ENCODE measurements at regions not wholly inside any gene's neighbourhood (a gene's known extent, or its start where the extent isn't known, plus 50 kb on each side); places are given as distances from the start of the nearest gene placed in this dataset.

GRCh38 chr3:116586285-116586944 lies 123.2 kb upstream of the TUSC7 start:
- H3K36me3 ChIP-seq, result no peaks in the 10 kb centered on the region
- H3K4me3 ChIP-seq, result no peak overlapping the region
- no peak for DNase-seq
- intact Hi-C loops (cut with DNase I), result no loop called here
- no peaks in the 10 kb centered on the region for H3K4me1 ChIP-seq (ENCODE audit: insufficient read depth)
- no peak for TF ChIP-seq EP300 (IDR thresholded peaks at IDR 0.05)
- TF ChIP-seq CTCF (IDR thresholded peaks at IDR 0.05), result no peak
- TF ChIP-seq POLR2A (IDR thresholded peaks at IDR 0.05), result no peak
- no peaks in the 10 kb centered on the region for H3K27me3 ChIP-seq
- WGBS, 3 donors, result 72 to 73% (median 72%) methylated on average over 7 of the region's 7 CpGs
- no peak overlapping the region for H3K27ac ChIP-seq
- no peaks in the 10 kb centered on the region for H3K9me3 ChIP-seq

- no peak for DNase-seq
- WGBS, 3 donors, result 26 to 35% (median 29%) methylated on average over 3 of the region's 3 CpGs
- Histone ChIP-seq H3K27ac (no peak overlapping the region), H3K27me3 (no peaks in the 10 kb centered on the region), H3K4me1 (ENCODE audit: insufficient read depth) (no peaks in the 10 kb centered on the region), H3K36me3 (no peaks in the 10 kb centered on the region), H3K4me3 (no peak overlapping the region), H3K9me3 (no peaks in the 10 kb centered on the region)
- intact Hi-C loops (cut with DNase I), result no loop called here
- TF ChIP-seq POLR2A (IDR thresholded peaks at IDR 0.05) (no peak), CTCF (IDR thresholded peaks at IDR 0.05) (no peak), EP300 (IDR thresholded peaks at IDR 0.05) (no peak)
Measured at GRCh38 chr3:116591236-116591635, 118.3 kb upstream of the TUSC7 start.

GRCh38 chr3:116601206-116601605 lies 108.4 kb upstream of the TUSC7 start:
- H3K4me3 ChIP-seq, result no peak overlapping the region
- intact Hi-C loops (cut with DNase I), result no loop called here
- no peaks in the 10 kb centered on the region for H3K9me3 ChIP-seq
- H3K27me3 ChIP-seq, result no peaks in the 10 kb centered on the region
- no peaks in the 10 kb centered on the region for H3K36me3 ChIP-seq
- 91 to 94% (median 92%) methylated on average over 2 of the region's 2 CpGs for WGBS, 3 donors
- no peaks in the 10 kb centered on the region for H3K4me1 ChIP-seq (ENCODE audit: insufficient read depth)
- TF ChIP-seq CTCF (IDR thresholded peaks at IDR 0.05) (no peak), EP300 (IDR thresholded peaks at IDR 0.05) (no peak), POLR2A (IDR thresholded peaks at IDR 0.05) (no peak)
- no peak overlapping the region for H3K27ac ChIP-seq
- DNase-seq, result no peak

- Histone ChIP-seq H3K9me3 (no peaks in the 10 kb centered on the region), H3K27me3 (no peaks in the 10 kb centered on the region), H3K4me1 (ENCODE audit: insufficient read depth) (no peaks in the 10 kb centered on the region), H3K36me3 (no peaks in the 10 kb centered on the region), H3K27ac (no peak overlapping the region), H3K4me3 (no peak overlapping the region)
- TF ChIP-seq CTCF (IDR thresholded peaks at IDR 0.05), result no peak
- no peak for TF ChIP-seq EP300 (IDR thresholded peaks at IDR 0.05)
- TF ChIP-seq POLR2A (IDR thresholded peaks at IDR 0.05), result no peak
- WGBS, 3 donors, result 84 to 94% (median 86%) methylated on average over 5 of the region's 5 CpGs
- intact Hi-C loops (cut with DNase I), result no loop called here
- no peak for DNase-seq
Measured at GRCh38 chr3:116607205-116607604, 102.4 kb upstream of the TUSC7 start.

Data from ovary (tissue), 7 donors.